Mesenteric fat pad (tissue), 1 donor: ENCODE measurements at regions not wholly inside any gene's neighbourhood (a gene's known extent, or its start where the extent isn't known, plus 50 kb on each side); places are given as distances from the start of the nearest gene placed in this dataset.

Source experiments
- DNase-seq: peaks from one replicate; pipeline ENCODE4 v3.0.0-alpha.2; 2020; ENCODE audit warnings: low spot score
- donor health status: DM: yes; HTN: yes; CAD: no.

GRCh38 chr9:88658311-88658822, 123.4 kb downstream of the NXNL2 start:
- DNase-seq, result no peak

GRCh38 chr9:88659126-88659525, 124.1 kb downstream of the NXNL2 start:
- no peak for DNase-seq

- DNase-seq, result no peak
Observed at GRCh38 chr9:88660611-88661010, 125.6 kb downstream of the NXNL2 start.

- DNase-seq, result no peak
Observed at GRCh38 chr9:88661759-88662158, 126.8 kb downstream of the NXNL2 start.

- DNase-seq, result no peak
Observed at GRCh38 chr9:88663771-88664419, 128.9 kb downstream of the NXNL2 start.

- DNase-seq, result no peak
Observed at GRCh38 chr9:88664773-88665172, 129.8 kb downstream of the NXNL2 start.

- DNase-seq, result no peak
Observed at GRCh38 chr9:88672874-88673689, 138.1 kb downstream of the NXNL2 start.

GRCh38 chr9:88673886-88674285, 138.9 kb downstream of the NXNL2 start:
- DNase-seq, result no peak

- no peak for DNase-seq
Observed at GRCh38 chr9:88676644-88677043, 141.7 kb downstream of the NXNL2 start.

GRCh38 chr9:88678008-88678407, 143.0 kb downstream of the NXNL2 start:
- no peak for DNase-seq

GRCh38 chr9:88678431-88678830, 143.5 kb downstream of the NXNL2 start:
- DNase-seq, result no peak

- no peak for DNase-seq
Observed at GRCh38 chr9:88680041-88680440, 145.1 kb downstream of the NXNL2 start.

- DNase-seq, result no peak
Observed at GRCh38 chr9:88680505-88681160, 145.7 kb downstream of the NXNL2 start.

GRCh38 chr9:88681434-88681833, 146.5 kb downstream of the NXNL2 start:
- no peak for DNase-seq

GRCh38 chr9:88682431-88682831, 147.5 kb downstream of the NXNL2 start:
- no peak for DNase-seq

- DNase-seq, result no peak
Observed at GRCh38 chr9:88684046-88684445, 149.1 kb downstream of the NXNL2 start.

- no peak for DNase-seq
Observed at GRCh38 chr9:88684845-88685244, 149.9 kb downstream of the NXNL2 start.

- DNase-seq, result no peak
Observed at GRCh38 chr9:88685966-88686365, 151.0 kb downstream of the NXNL2 start.

GRCh38 chr9:88689509-88690298, 154.7 kb downstream of the NXNL2 start:
- DNase-seq, result no peak

GRCh38 chr9:88690628-88691027, 155.7 kb downstream of the NXNL2 start:
- no peak for DNase-seq

GRCh38 chr9:88691091-88691490, 156.1 kb downstream of the NXNL2 start:
- DNase-seq, result no peak
